ENCODE measurements at regions not wholly inside any gene's neighbourhood (a gene's known extent, or its start where the extent isn't known, plus 50 kb on each side); places are given as distances from the start of the nearest gene placed in this dataset.

GRCh38 chr11:109752212-109752825 lies 330.3 kb downstream of the C11orf87 start:
- TF ChIP-seq CTCF (IDR thresholded peaks at IDR 0.05), result no peak
- no peak for TF ChIP-seq SIN3A (IDR thresholded peaks at IDR 0.05; ENCODE audit: borderline replicate concordance, insufficient read depth, low read depth, low read length)

Measured in Panc1 (cell line).